Karpas-422 (cell line): ENCODE measurements at regions not wholly inside any gene's neighbourhood (a gene's known extent, or its start where the extent isn't known, plus 50 kb on each side); places are given as distances from the start of the nearest gene placed in this dataset.

ENCODE experiments used
- DNase-seq: peaks from one replicate; pipeline ENCODE4 v3.0.0-alpha.2; 2015
- H2AFZ ChIP-seq: fragments of 200-600 bp; sonication (generic); 2 replicates; pipeline ENCODE4 v1.6.1; 2014; ENCODE audit warnings: antibody characterized with exemption, low read length, mixed read lengths
- H3K27ac ChIP-seq: fragments of 200-600 bp; sonication (generic); 2 replicates; pipeline ENCODE4 v1.5.1; 2014; ENCODE audit warnings: mild to moderate bottlenecking, low read length, moderate library complexity
- H3K27me3 ChIP-seq: fragments of 200-600 bp; sonication (generic); 2 replicates; pipeline ENCODE4 v1.6.1; 2014; ENCODE audit warnings: low read length, mixed read lengths
- H3K36me3 ChIP-seq: fragments of 200-600 bp; sonication (generic); 2 replicates; pipeline ENCODE4 v1.6.1; 2014; ENCODE audit warnings: low read length, mixed read lengths; ENCODE audit not compliant: insufficient read depth
- H3K4me1 ChIP-seq: fragments of 200-600 bp; sonication (generic); 2 replicates; pipeline ENCODE4 v1.6.1; 2014; ENCODE audit warnings: mild to moderate bottlenecking, low read length, mixed read lengths
- H3K4me2 ChIP-seq: fragments of 200-600 bp; sonication (generic); 2 replicates; pipeline ENCODE4 v1.6.1; 2014; ENCODE audit warnings: low read length, low read depth, mild to moderate bottlenecking; ENCODE audit not compliant: poor library complexity, severe bottlenecking
- H3K4me3 ChIP-seq: fragments of 200-600 bp; sonication (generic); 2 replicates; pipeline ENCODE4 v1.5.1; 2014; ENCODE audit warnings: mild to moderate bottlenecking, antibody characterized with exemption, low read length, mixed read lengths
- H3K79me2 ChIP-seq: fragments of 200-600 bp; sonication (generic); 2 replicates; pipeline ENCODE4 v1.6.1; 2014; ENCODE audit warnings: mild to moderate bottlenecking, low read length, mixed read lengths
- H3K9ac ChIP-seq: fragments of 200-600 bp; sonication (generic); 2 replicates; pipeline ENCODE4 v1.6.0; 2014; ENCODE audit warnings: low read length
- H3K9me2 ChIP-seq: fragments of 200-600 bp; sonication (generic), shearing (Covaris generic); replicated peaks from 2 replicates; pipeline ENCODE4 v1.6.0; 2014; ENCODE audit warnings: mild to moderate bottlenecking, low read length, moderate library complexity; ENCODE audit not compliant: insufficient read depth
- H3K9me3 ChIP-seq: fragments of 300-700, 200-600 bp; sonication (generic); 2 replicates; pipeline ENCODE4 v1.6.1; 2014; ENCODE audit warnings: low read length, mixed read lengths
- H4K20me1 ChIP-seq: fragments of 200-600 bp; sonication (generic); 2 replicates; pipeline ENCODE4 v1.6.1; 2014; ENCODE audit warnings: mild to moderate bottlenecking, antibody characterized with exemption, low read length, low read depth; ENCODE audit not compliant: insufficient read depth

- Histone ChIP-seq H3K4me3 (no peak overlapping the region), H3K79me2 (no peaks in the 10 kb centered on the region), H2AFZ (no peak overlapping the region)
Measured at GRCh38 chr15:36468746-36469145, 110.7 kb upstream of the CDIN1 start.

GRCh38 chr15:36469311-36469966, 110.0 kb upstream of the CDIN1 start:
- Histone ChIP-seq H3K9me3 (no peaks in the 10 kb centered on the region), H3K4me3 (no peak overlapping the region), H3K4me1 (no peaks in the 10 kb centered on the region), H3K4me2 (no peak overlapping the region), H2AFZ (no peak overlapping the region), H3K9me2 (no peaks in the 10 kb centered on the region), H3K79me2 (no peaks in the 10 kb centered on the region), H3K27me3 (no peaks in the 10 kb centered on the region), H3K9ac (no peak overlapping the region), H3K27ac (no peak overlapping the region), H3K36me3 (no peaks in the 10 kb centered on the region), H4K20me1 (no peaks in the 10 kb centered on the region)
- DNase-seq = no peak

More at GRCh38 chr15:36468746-36469145, 110.7 kb upstream of the CDIN1 start:
- H3K4me2 ChIP-seq = no peak overlapping the region
- H3K36me3 ChIP-seq = no peaks in the 10 kb centered on the region
- H4K20me1 ChIP-seq = no peaks in the 10 kb centered on the region
- DNase-seq = no peak
- H3K9me2 ChIP-seq = no peaks in the 10 kb centered on the region
- H3K27ac ChIP-seq = no peak overlapping the region
- H3K9me3 ChIP-seq = no peaks in the 10 kb centered on the region
- no peaks in the 10 kb centered on the region for H3K27me3 ChIP-seq
- no peak overlapping the region for H3K9ac ChIP-seq
- H3K4me1 ChIP-seq = no peaks in the 10 kb centered on the region

DNA sequence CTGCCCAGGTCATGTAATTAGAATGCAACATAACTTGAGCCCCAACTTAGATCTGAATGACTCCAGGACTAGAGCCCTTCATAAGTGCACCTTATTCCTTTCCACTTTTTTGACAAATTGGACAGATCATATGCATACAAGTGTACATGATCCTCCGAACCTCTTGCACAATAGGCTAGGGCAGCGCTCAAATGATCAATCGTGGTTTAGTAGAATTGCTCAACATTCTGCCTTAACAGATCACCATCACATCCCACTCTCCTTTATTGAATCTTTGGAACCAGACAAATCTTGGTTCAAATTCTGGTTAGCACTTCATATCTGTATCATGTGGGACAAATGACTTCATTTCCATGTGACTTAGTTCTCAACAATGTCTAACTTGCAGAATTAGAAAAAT, 106.8 kb upstream of the CDIN1 start:
- H3K79me2 ChIP-seq = no peaks in the 10 kb centered on the region
- H3K9ac ChIP-seq = no peak overlapping the region
- no peaks in the 10 kb centered on the region for H3K9me3 ChIP-seq
- H2AFZ ChIP-seq = no peak overlapping the region
- no peak for DNase-seq
- no peaks in the 10 kb centered on the region for H3K4me1 ChIP-seq
- H3K4me3 ChIP-seq = no peak overlapping the region
- no peaks in the 10 kb centered on the region for H3K36me3 ChIP-seq
- H3K27me3 ChIP-seq = no peaks in the 10 kb centered on the region
- no peaks in the 10 kb centered on the region for H4K20me1 ChIP-seq
- H3K9me2 ChIP-seq = no peaks in the 10 kb centered on the region
- no peak overlapping the region for H3K4me2 ChIP-seq
- H3K27ac ChIP-seq = no peak overlapping the region

DNA sequence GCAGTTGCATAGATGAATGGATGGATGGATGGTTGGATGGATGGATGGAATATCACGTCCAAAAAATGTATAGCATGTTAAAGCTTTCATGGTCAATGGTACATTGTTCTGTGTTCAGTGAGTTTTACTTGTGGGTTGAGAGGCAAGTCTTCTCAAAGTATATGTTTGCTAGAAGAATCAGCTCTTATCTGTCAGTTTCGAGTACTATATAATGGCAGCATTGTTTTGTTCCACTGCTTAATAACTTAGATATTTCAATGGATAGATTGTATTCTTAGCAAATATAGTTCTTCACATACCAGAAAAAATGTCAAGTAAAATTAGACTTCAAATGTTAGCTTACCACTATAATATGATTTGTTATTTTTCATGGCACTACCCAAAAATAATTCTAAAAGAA, 100.9 kb upstream of the CDIN1 start:
- Histone ChIP-seq H3K4me3 (no peak overlapping the region), H3K27ac (no peak overlapping the region), H3K4me2 (no peak overlapping the region), H2AFZ (no peak overlapping the region), H3K79me2 (no peaks in the 10 kb centered on the region), H3K9me2 (no peaks in the 10 kb centered on the region), H3K36me3 (no peaks in the 10 kb centered on the region), H3K9me3 (no peaks in the 10 kb centered on the region), H3K9ac (no peak overlapping the region), H3K4me1 (no peaks in the 10 kb centered on the region), H3K27me3 (no peaks in the 10 kb centered on the region), H4K20me1 (no peaks in the 10 kb centered on the region)
- no peak for DNase-seq

DNA sequence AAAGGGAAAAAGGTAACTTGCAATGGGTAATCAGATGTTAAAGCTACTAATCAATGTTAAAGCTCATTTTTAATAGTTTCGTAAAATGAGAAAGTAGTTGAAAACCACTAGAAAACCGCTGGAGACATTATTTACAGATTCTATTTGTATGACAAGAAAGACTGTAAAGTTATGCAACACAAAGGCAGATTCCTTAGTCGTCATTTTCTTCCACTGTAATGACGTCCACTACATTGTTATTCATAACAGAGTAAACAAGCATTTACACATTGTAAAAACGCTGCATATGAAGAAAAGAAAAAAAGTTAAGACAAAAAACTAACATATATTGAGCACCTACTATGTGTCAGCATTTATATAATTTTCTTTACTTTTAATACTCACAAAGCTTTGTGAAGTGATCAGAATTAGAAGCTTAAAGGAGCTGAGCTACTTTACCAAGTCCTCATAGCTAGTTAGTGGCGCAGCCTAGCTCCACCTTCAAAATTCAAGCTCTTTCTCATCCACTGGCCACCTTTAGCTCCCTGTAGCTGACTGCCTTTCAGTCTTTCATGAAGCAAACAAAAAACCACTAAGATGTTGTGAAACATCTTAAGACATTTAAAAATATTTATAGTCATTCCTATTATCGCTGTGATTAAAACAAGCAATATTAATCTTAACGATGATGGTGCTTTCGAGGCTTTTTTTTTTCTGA, 100.1 kb upstream of the CDIN1 start:
- no peak for DNase-seq
- Histone ChIP-seq H4K20me1 (no peaks in the 10 kb centered on the region), H3K9me3 (no peaks in the 10 kb centered on the region), H3K79me2 (no peaks in the 10 kb centered on the region), H3K4me3 (no peak overlapping the region), H3K36me3 (no peaks in the 10 kb centered on the region), H3K9me2 (no peaks in the 10 kb centered on the region), H3K27me3 (no peaks in the 10 kb centered on the region), H3K9ac (no peak overlapping the region), H3K4me2 (no peak overlapping the region), H2AFZ (no peak overlapping the region), H3K4me1 (no peaks in the 10 kb centered on the region), H3K27ac (no peak overlapping the region)

- Histone ChIP-seq H2AFZ (no peak overlapping the region), H3K9me2 (no peaks in the 10 kb centered on the region), H3K27ac (no peak overlapping the region), H4K20me1 (no peaks in the 10 kb centered on the region), H3K9me3 (no peaks in the 10 kb centered on the region), H3K27me3 (no peaks in the 10 kb centered on the region), H3K36me3 (no peaks in the 10 kb centered on the region), H3K9ac (no peak overlapping the region), H3K4me1 (no peaks in the 10 kb centered on the region), H3K4me3 (no peak overlapping the region), H3K4me2 (no peak overlapping the region), H3K79me2 (no peaks in the 10 kb centered on the region)
- no peak for DNase-seq
Measured at GRCh38 chr15:36481156-36481555, 98.3 kb upstream of the CDIN1 start.

- no peak overlapping the region for H2AFZ ChIP-seq
- H3K4me2 ChIP-seq = no peak overlapping the region
- no peaks in the 10 kb centered on the region for H3K9me3 ChIP-seq
- H3K79me2 ChIP-seq = no peaks in the 10 kb centered on the region
- no peaks in the 10 kb centered on the region for H3K4me1 ChIP-seq
- H3K4me3 ChIP-seq = no peak overlapping the region
- H3K27ac ChIP-seq = no peak overlapping the region
- no peaks in the 10 kb centered on the region for H4K20me1 ChIP-seq
- no peaks in the 10 kb centered on the region for H3K36me3 ChIP-seq
- no peak for DNase-seq
- H3K27me3 ChIP-seq = no peaks in the 10 kb centered on the region
- H3K9me2 ChIP-seq = no peaks in the 10 kb centered on the region
- H3K9ac ChIP-seq = no peak overlapping the region
Measured at GRCh38 chr15:36483409-36483808, 96.0 kb upstream of the CDIN1 start.

DNA sequence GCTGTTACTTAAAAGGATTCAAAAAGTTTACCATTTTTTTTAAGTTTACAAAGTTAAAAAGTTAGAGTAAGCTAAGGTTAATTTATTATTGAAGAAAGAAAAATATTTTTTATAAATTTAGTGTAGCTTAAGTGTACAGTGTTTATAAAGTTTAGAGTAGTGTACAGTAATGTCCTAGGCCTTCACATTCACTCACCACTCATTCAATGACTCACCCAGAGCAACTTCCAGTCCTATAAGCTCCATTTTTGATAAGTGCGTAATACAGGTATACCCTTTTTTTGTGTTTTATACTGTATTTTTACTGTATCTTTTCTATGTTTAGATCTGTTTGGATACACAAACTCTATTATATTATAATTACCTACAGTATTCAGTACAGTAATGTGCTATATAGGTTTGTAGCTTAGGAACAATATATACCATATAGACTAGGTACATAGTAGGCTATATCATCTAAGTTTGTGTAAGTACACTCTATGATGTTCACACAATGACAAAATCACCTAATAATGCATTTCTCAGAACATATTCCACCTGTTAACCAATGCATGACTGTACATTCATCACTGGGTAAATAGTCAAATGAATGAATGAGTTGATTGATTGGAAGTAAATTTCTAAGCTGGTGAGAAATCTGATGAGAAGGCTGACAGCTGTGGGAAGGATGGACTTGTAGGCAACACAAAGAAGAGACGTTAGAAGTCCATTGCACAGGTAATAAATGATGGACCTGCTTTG, 95.2 kb upstream of the CDIN1 start:
- Histone ChIP-seq H3K27me3 (no peaks in the 10 kb centered on the region), H2AFZ (no peak overlapping the region), H3K79me2 (no peaks in the 10 kb centered on the region), H3K27ac (no peak overlapping the region), H3K4me2 (no peak overlapping the region), H3K36me3 (no peaks in the 10 kb centered on the region), H3K4me3 (no peak overlapping the region), H3K4me1 (no peaks in the 10 kb centered on the region), H3K9me3 (no peaks in the 10 kb centered on the region), H3K9ac (no peak overlapping the region), H4K20me1 (no peaks in the 10 kb centered on the region), H3K9me2 (no peaks in the 10 kb centered on the region)
- no peak for DNase-seq
